ENCODE measurements at regions not wholly inside any gene's neighbourhood (a gene's known extent, or its start where the extent isn't known, plus 50 kb on each side); places are given as distances from the start of the nearest gene placed in this dataset.

DNA sequence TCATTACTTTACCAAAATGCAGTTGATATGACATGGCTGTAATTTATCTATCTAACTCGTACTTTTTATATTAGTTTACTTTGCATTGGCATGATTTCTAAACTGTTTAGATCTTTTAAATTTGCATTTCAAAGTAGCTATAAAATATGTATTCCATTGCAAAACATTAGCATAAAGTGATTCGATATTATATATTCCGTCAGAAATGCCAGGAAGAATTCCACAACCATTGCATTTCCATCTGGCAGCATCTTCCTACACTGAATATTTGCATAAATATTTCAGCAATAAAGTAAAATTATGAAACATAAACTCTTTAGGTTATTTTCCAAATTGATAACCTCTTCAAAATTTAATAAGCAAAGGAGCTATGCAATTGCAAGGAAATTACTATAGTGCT lies 546.6 kb downstream of the MFSD1 start:
- intact Hi-C loops (cut with DNase I): no loop called here
- H3K4me1 ChIP-seq: no peaks in the 10 kb centered on the region

DNA sequence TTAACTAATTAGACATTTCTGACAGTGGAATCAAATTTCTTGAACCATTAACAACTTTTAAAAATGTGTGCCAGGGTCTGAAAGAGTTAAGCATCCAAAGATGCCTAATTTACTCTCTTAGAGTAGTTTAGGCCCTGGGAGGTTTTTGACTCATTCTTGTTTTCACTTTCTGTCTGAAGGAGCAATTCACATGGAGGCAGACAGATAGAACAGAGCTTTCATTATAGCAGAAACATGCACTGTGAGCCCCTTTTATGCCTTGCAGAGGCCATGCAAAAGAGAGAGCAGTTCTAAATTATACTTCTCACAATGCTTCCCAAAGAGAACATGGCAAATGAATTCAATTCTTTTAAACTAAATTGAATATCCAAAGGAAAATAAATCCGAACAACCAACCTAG lies 554.8 kb downstream of the MFSD1 start:
- TF ChIP-seq, protein P1, sequence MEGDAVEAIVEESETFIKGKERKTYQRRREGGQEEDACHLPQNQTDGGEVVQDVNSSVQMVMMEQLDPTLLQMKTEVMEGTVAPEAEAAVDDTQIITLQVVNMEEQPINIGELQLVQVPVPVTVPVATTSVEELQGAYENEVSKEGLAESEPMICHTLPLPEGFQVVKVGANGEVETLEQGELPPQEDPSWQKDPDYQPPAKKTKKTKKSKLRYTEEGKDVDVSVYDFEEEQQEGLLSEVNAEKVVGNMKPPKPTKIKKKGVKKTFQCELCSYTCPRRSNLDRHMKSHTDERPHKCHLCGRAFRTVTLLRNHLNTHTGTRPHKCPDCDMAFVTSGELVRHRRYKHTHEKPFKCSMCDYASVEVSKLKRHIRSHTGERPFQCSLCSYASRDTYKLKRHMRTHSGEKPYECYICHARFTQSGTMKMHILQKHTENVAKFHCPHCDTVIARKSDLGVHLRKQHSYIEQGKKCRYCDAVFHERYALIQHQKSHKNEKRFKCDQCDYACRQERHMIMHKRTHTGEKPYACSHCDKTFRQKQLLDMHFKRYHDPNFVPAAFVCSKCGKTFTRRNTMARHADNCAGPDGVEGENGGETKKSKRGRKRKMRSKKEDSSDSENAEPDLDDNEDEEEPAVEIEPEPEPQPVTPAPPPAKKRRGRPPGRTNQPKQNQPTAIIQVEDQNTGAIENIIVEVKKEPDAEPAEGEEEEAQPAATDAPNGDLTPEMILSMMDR (IDR thresholded peaks at IDR 0.05): no peak
- intact Hi-C loops (cut with DNase I): no loop called here

More for the DNA sequence above, 546.6 kb downstream of the MFSD1 start:
- TF ChIP-seq, protein P1 (IDR thresholded peaks at IDR 0.05): no peak
- Histone ChIP-seq H3K27ac (no peak overlapping the region), H3K9me3 (no peaks in the 10 kb centered on the region), H3K4me3 (no peak overlapping the region), H3K36me3 (no peaks in the 10 kb centered on the region), H3K27me3 (ENCODE audit: low read depth) (no peaks in the 10 kb centered on the region)
- DNase-seq (no peak), ATAC-seq (no peak)

DNA sequence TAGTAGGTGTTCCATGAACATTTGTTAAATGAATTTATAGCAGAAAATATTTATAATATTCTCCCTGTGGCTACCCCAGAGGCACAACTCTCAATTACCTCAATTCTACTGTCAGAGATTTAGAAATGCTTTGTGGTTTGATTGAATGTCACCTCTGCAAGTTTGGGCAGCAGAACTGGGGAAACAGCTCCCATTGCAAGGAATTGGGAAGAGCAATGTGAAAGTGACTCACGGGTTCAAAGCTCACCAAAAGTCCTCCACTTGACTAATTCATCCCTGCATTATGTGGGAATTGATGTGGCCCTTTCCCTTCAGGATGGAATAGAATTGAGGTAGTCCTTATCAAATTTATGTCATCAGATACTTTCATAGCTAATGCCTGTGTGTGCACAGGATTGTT lies 562.7 kb downstream of the MFSD1 start:
- no peak overlapping the region for H3K4me3 ChIP-seq
- DNase-seq (no peak), ATAC-seq (no peak)
- no peaks in the 10 kb centered on the region for H3K4me1 ChIP-seq
- H3K9me3 ChIP-seq: no peaks in the 10 kb centered on the region
- TF ChIP-seq, protein P1 (IDR thresholded peaks at IDR 0.05): no peak
- no peak overlapping the region for H3K27ac ChIP-seq
- intact Hi-C loops (cut with DNase I): no loop called here
- no peaks in the 10 kb centered on the region for H3K27me3 ChIP-seq (ENCODE audit: low read depth)
- no peaks in the 10 kb centered on the region for H3K36me3 ChIP-seq

More for the DNA sequence above, 554.8 kb downstream of the MFSD1 start:
- H3K4me3 ChIP-seq: no peak overlapping the region
- DNase-seq: no peak
- ATAC-seq: no peak
- no peaks in the 10 kb centered on the region for H3K9me3 ChIP-seq
- no peaks in the 10 kb centered on the region for H3K27me3 ChIP-seq (ENCODE audit: low read depth)
- no peaks in the 10 kb centered on the region for H3K36me3 ChIP-seq
- H3K27ac ChIP-seq: no peak overlapping the region
- H3K4me1 ChIP-seq: no peaks in the 10 kb centered on the region

- Histone ChIP-seq H3K4me1 (no peaks in the 10 kb centered on the region), H3K27me3 (ENCODE audit: low read depth) (no peaks in the 10 kb centered on the region), H3K36me3 (no peaks in the 10 kb centered on the region), H3K27ac (no peak overlapping the region), H3K4me3 (no peak overlapping the region), H3K9me3 (no peaks in the 10 kb centered on the region)
- TF ChIP-seq, protein P1 (IDR thresholded peaks at IDR 0.05): no peak
- ATAC-seq (no peak), DNase-seq (no peak)
- intact Hi-C loops (cut with DNase I): no loop called here
Measured at GRCh38 chr3:159366476-159366875, 564.6 kb downstream of the MFSD1 start.

DNA sequence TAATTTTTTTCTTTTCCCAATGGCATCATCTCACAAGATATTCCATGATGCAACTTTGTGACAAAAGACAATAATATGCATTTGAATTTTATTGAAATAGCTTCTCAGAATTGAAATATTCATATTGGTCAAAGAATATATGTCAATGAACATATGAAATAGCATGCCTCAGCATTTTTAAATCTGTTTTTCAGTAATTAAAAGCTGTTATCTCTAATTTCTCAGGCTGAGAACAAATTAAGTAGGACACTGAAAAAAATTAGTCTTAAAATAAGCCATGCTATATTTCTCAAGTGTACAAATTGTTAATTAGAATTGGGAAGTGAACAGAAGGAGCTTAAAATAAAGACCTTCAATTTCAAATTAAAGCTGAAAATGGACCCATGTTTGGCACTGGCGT lies 570.1 kb downstream of the MFSD1 start:
- intact Hi-C loops (cut with DNase I): no loop called here
- H3K4me3 ChIP-seq: no peak overlapping the region

More for the DNA sequence above, 570.1 kb downstream of the MFSD1 start:
- Histone ChIP-seq H3K36me3 (no peaks in the 10 kb centered on the region), H3K27me3 (ENCODE audit: low read depth) (no peaks in the 10 kb centered on the region), H3K4me1 (no peaks in the 10 kb centered on the region), H3K27ac (no peak overlapping the region), H3K9me3 (no peaks in the 10 kb centered on the region)
- DNase-seq (no peak), ATAC-seq (no peak)
- TF ChIP-seq, protein P1 (IDR thresholded peaks at IDR 0.05): no peak
